H1 (cell line): ENCODE measurements at regions not wholly inside any gene's neighbourhood (a gene's known extent, or its start where the extent isn't known, plus 50 kb on each side); places are given as distances from the start of the nearest gene placed in this dataset.

Source experiments
- CTCF ChIA-PET: fragments of 300-600 bp; sonication (Branson Sonifier 250); formaldehyde crosslinking; loops from one replicate; lab custom pipeline; 2021; ENCODE audit not compliant: partially characterized antibody; lab: Charles Lee
- POLR2A ChIA-PET: fragments of 300-600 bp; sonication (Branson Sonifier 250); formaldehyde crosslinking; loops from one replicate; lab custom pipeline; 2021; ENCODE audit warnings: inconsistent platforms; ENCODE audit not compliant: partially characterized antibody; lab: Charles Lee
- DNase-seq, 2 experiments: peaks; one replicate each; pipeline versions ENCODE4 v3.0.0 to v3.0.0-alpha.2; 2010 to 2022; ENCODE audit warnings: low spot score in 2 of 2, low read depth in 1 of 2, mixed read lengths in 1 of 2
- FAIRE-seq: peaks from 2 replicates; lab custom pipeline; 2011; peaks lifted over from hg19 to GRCh38; lab: Jason Lieb, UNC
- H2AFZ ChIP-seq: 2 replicates; pipeline ENCODE4 v1.8.1; 2012; ENCODE audit warnings: low read length, inconsistent platforms
- H2AK5ac ChIP-seq: 2 replicates; pipeline ENCODE4 v1.6.1; 2013; ENCODE audit warnings: low read depth, low read length
- H2BK120ac ChIP-seq: replicated peaks from 2 replicates; pipeline ENCODE3; 2013; ENCODE audit warnings: low read depth, low read length, inconsistent platforms
- H2BK12ac ChIP-seq: 2 replicates; pipeline ENCODE4 v1.6.1; 2013; ENCODE audit warnings: low read depth, low read length
- H2BK15ac ChIP-seq: 2 replicates; pipeline ENCODE4 v1.6.1; 2013; ENCODE audit warnings: low read length
- H2BK20ac ChIP-seq: 2 replicates; pipeline ENCODE4 v1.6.1; 2013; ENCODE audit warnings: low read length
- H2BK5ac ChIP-seq: 2 replicates; pipeline ENCODE4 v1.6.1; 2013; ENCODE audit warnings: low read depth, low read length
- H3K14ac ChIP-seq: 2 replicates; pipeline ENCODE4 v1.6.1; 2013; ENCODE audit warnings: inconsistent platforms; ENCODE audit not compliant: insufficient read length
- H3K18ac ChIP-seq: 2 replicates; pipeline ENCODE4 v1.6.1; 2013; ENCODE audit warnings: low read length; ENCODE audit errors: extremely low read depth
- H3K23ac ChIP-seq: 2 replicates; pipeline ENCODE4 v1.6.1; 2013; ENCODE audit warnings: inconsistent platforms; ENCODE audit not compliant: insufficient read length
- H3K23me2 ChIP-seq: 2 replicates; pipeline ENCODE4 v1.6.1; 2013; ENCODE audit warnings: low read depth, low read length
- H3K27ac ChIP-seq: 2 replicates; pipeline ENCODE4 v1.6.1; 2011; ENCODE audit warnings: low read depth, low read length, inconsistent platforms
- H3K27me3 ChIP-seq, 4 experiments: replicated peaks in 1 of 4; 1 replicate in 1 of 4; 2 replicates in 3 of 4; pipeline versions ENCODE4 v1.6.1 to v1.8.1; 2011 to 2013; ENCODE audit warnings: low read length in 3 of 4, mild to moderate bottlenecking in 3 of 4, inconsistent platforms in 2 of 4, mixed read lengths in 2 of 4, moderate library complexity in 1 of 4; ENCODE audit not compliant: control insufficient read depth in 3 of 4, insufficient read depth in 3 of 4; ENCODE audit errors: extremely low read depth in 1 of 4
- H3K36me3 ChIP-seq, 4 experiments: 2 replicates each; pipeline versions ENCODE4 v1.6.1 to v1.8.1; 2011 to 2013; ENCODE audit warnings: mild to moderate bottlenecking in 4 of 4, low read length in 3 of 4, moderate library complexity in 2 of 4, control low read depth in 1 of 4, inconsistent platforms in 1 of 4; ENCODE audit not compliant: insufficient read depth in 4 of 4, control insufficient read depth in 2 of 4
- H3K4ac ChIP-seq: replicated peaks from 2 replicates; pipeline ENCODE3; 2013; ENCODE audit warnings: low read length, low read depth, mixed read lengths, inconsistent platforms; ENCODE audit not compliant: insufficient read length
- H3K4me1 ChIP-seq, 4 experiments: replicated peaks in 1 of 4; 1 replicate in 1 of 4; 2 replicates in 3 of 4; pipeline versions ENCODE4 v1.6.1 to v1.8.1; 2011 to 2013; ENCODE audit warnings: low read length in 3 of 4, inconsistent platforms in 2 of 4, mixed read lengths in 1 of 4; ENCODE audit not compliant: insufficient read depth in 4 of 4, control insufficient read depth in 3 of 4
- H3K4me2 ChIP-seq, 2 experiments: 2 replicates each; pipeline versions ENCODE4 v1.6.1 to v1.8.1; 2011 to 2013; ENCODE audit warnings: low read depth in 2 of 2, low read length in 2 of 2, control low read depth in 1 of 2, inconsistent platforms in 1 of 2, mild to moderate bottlenecking in 1 of 2; ENCODE audit not compliant: insufficient read depth in 1 of 2
- H3K4me3 ChIP-seq, 4 experiments: fragments of 200-600, 300-600 bp in 1 of 4; sonication (generic), shearing (Covaris generic), sonication (Bioruptor Twin) in 1 of 4; 2 replicates each; pipeline versions ENCODE4 v1.5.1 to v1.8.1; 2011 to 2016; ENCODE audit warnings: low read length in 4 of 4, low read depth in 3 of 4, control low read depth in 2 of 4, inconsistent platforms in 2 of 4, mild to moderate bottlenecking in 2 of 4, mixed read lengths in 1 of 4, moderate library complexity in 1 of 4; ENCODE audit not compliant: insufficient read depth in 2 of 4; ENCODE audit errors: extremely low read depth in 1 of 4
- H3K56ac ChIP-seq: replicated peaks from 2 replicates; pipeline ENCODE3; 2013; ENCODE audit warnings: low read depth, mild to moderate bottlenecking, mixed read lengths, low read length, inconsistent platforms; ENCODE audit not compliant: insufficient read length
- H3K79me1 ChIP-seq: 2 replicates; pipeline ENCODE4 v1.6.1; 2013; ENCODE audit warnings: low read depth, low read length, control low read depth
- H3K79me2 ChIP-seq, 2 experiments: 2 replicates each; pipeline versions ENCODE4 v1.6.1 to v1.8.1; 2012 to 2013; ENCODE audit warnings: low read length in 2 of 2, mild to moderate bottlenecking in 2 of 2, inconsistent platforms in 1 of 2; ENCODE audit not compliant: insufficient read depth in 2 of 2, control insufficient read depth in 1 of 2
- H3K9ac ChIP-seq, 4 experiments: replicated peaks in 1 of 4; 1 replicate in 1 of 4; 2 replicates in 3 of 4; pipeline versions ENCODE4 v1.6.1 to v1.8.1; 2011 to 2013; ENCODE audit warnings: low read depth in 3 of 4, low read length in 3 of 4, control low read depth in 2 of 4, mild to moderate bottlenecking in 2 of 4, moderate library complexity in 2 of 4, inconsistent platforms in 1 of 4; ENCODE audit errors: extremely low read depth in 1 of 4
- H3K9me3 ChIP-seq, 2 experiments: 2 replicates each; pipeline versions ENCODE4 v1.6.1 to v1.8.1; 2012 to 2013; ENCODE audit warnings: mild to moderate bottlenecking in 2 of 2, moderate library complexity in 2 of 2, control low read depth in 1 of 2, inconsistent platforms in 1 of 2, low read depth in 1 of 2, low read length in 1 of 2, mixed read lengths in 1 of 2; ENCODE audit not compliant: insufficient read depth in 2 of 2
- H4K20me1 ChIP-seq, 2 experiments: replicated peaks in 1 of 2; 2 replicates each; pipeline versions ENCODE3 to v1.8.1; 2011 to 2013; ENCODE audit warnings: inconsistent platforms in 2 of 2, low read length in 2 of 2, mild to moderate bottlenecking in 1 of 2; ENCODE audit not compliant: insufficient read depth in 2 of 2, control insufficient read depth in 1 of 2
- H4K5ac ChIP-seq: 2 replicates; pipeline ENCODE4 v1.6.1; 2013; ENCODE audit warnings: low read length, low read depth, mixed read lengths, inconsistent platforms; ENCODE audit not compliant: insufficient read length
- H4K8ac ChIP-seq: 2 replicates; pipeline ENCODE4 v1.8.0; 2013; ENCODE audit warnings: mild to moderate bottlenecking, moderate library complexity, low read length, inconsistent platforms; ENCODE audit not compliant: insufficient read depth; ENCODE audit errors: extremely low read depth
- H4K91ac ChIP-seq: replicated peaks from 2 replicates; pipeline ENCODE3; 2013; ENCODE audit warnings: low read length, mixed read lengths, inconsistent platforms; ENCODE audit not compliant: insufficient read length
- KDM5A ChIP-seq: fragments of 200-600 bp; IDR thresholded peaks from 2 replicates; pipeline ENCODE4 v1.7.1; 2012; ENCODE audit warnings: mild to moderate bottlenecking, low read length, inconsistent platforms, mixed read lengths
- whole genome bisulfite sequencing, 2 experiments: shearing (Covaris generic) in 1 of 2; methylation state at CpG; one replicate each; pipeline versions ENCODE4 v1.1.6 to v1.1.7; 2013 to 2015; ENCODE audit warnings: low lambda C conversion rate in 2 of 2, mixed read lengths in 2 of 2, inconsistent platforms in 1 of 2, low coverage in 1 of 2, missing lambda C conversion rate in 1 of 2; ENCODE audit not compliant: insufficient replicate concordance in 2 of 2, insufficient coverage in 1 of 2, insufficient read length in 1 of 2; ENCODE audit errors: extremely low coverage in 1 of 2, missing lambda C conversion rate in 1 of 2; 5-methylcytosine and 5-hydroxymethylcytosine counted together

DNA sequence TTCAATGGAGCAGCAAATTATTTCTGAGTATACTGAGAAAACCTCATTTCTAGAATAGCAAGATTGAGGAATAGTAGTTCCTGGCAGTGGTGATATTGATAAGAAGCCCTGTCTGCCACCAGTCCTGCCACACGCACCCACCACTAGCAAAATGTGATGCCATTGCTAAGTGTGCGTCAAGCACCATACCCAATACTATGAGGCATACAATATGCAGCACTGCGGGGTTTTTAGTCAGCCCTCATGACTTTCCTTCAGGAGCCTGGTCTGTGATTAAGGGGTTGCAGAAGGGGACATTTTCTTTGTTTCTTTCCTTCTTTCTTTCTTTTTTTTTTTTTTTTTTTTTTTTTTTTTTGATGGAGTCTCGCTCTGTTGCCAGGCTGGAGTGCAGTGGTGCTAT, 128.7 kb upstream of the USP38 start:
- Histone ChIP-seq H2BK20ac (no peak overlapping the region), H3K4me2 (no peak overlapping the region), H2AK5ac (no peak overlapping the region), H3K23me2 (no peaks in the 10 kb centered on the region), H3K9me3 (no peaks in the 10 kb centered on the region), H3K9ac (no peak overlapping the region), H2BK5ac (no peak overlapping the region), H3K4me1 (no peaks in the 10 kb centered on the region), H2BK120ac (no peak overlapping the region), H4K5ac (no peak overlapping the region), H3K4ac (no peak overlapping the region), H3K36me3 (no peaks in the 10 kb centered on the region), H3K4me3 (no peak overlapping the region), H3K27ac (no peak overlapping the region), H2BK15ac (no peak overlapping the region), H2BK12ac (no peak overlapping the region), H2AFZ (no peak overlapping the region), H3K27me3 (no peaks in the 10 kb centered on the region), H3K79me1 (no peaks in the 10 kb centered on the region), H4K20me1 (no peaks in the 10 kb centered on the region), H3K14ac (no peak overlapping the region), H4K8ac (no peak overlapping the region), H3K56ac (no peak overlapping the region), H3K79me2 (no peaks in the 10 kb centered on the region), H3K23ac (no peak overlapping the region), H4K91ac (no peak overlapping the region), H3K18ac (no peak overlapping the region)
- TF ChIP-seq KDM5A: no peak
- DNase-seq: no peak
- WGBS, 2 experiments: 92% methylated on average over 3 of the region's 4 CpGs; no CpG with 5 or more reads in 1 of the 2 experiments
- FAIRE-seq: no peak
- POLR2A ChIA-PET: no interaction called here
- CTCF ChIA-PET: no interaction called here
